ENCODE measurements at regions not wholly inside any gene's neighbourhood (a gene's known extent, or its start where the extent isn't known, plus 50 kb on each side); places are given as distances from the start of the nearest gene placed in this dataset.

DNA sequence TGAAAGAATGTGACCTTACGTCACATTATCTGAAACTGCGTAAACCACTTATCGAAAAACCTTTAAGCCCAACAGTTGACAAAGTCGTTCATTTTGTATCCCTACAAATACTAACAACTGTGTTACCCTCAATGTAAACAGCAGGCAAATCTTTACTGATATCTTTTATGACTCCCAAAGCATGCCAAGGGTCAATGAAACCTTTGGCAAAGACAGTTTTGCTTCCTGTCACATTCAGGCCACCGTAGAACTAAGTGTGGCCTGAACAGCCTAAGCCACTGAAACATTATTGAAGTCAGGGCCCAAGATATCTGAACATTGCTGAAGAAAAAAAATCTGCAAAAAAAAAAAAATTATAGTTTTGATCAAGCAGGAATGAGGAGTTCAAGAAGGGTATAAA, 77.3 kb downstream of the FAM124B start:
- H3K18ac ChIP-seq (ENCODE audit: insufficient read length, low read depth, low read length) = no peak overlapping the region
- no peak overlapping the region for H3K4ac ChIP-seq (ENCODE audit: low read depth, low read length)
- WGBS (ENCODE audit: extremely low coverage, insufficient read length, low lambda C conversion rate) = no CpG with 5 or more reads among the region's 5 CpGs
- no peak overlapping the region for H3K9ac ChIP-seq (ENCODE audit: extremely low read depth, insufficient read length, low read length)
- Mint-ChIP-seq H3K36me3 (ENCODE audit: insufficient read depth in 1 of 3, low read depth in 3 of 3) (no peaks in the 10 kb centered on the region), H3K27me3 (ENCODE audit: low read depth) (no peaks in the 10 kb centered on the region), H3K4me1 (peaks cover 6% of the 10 kb centered on the region in 2 experiments), H3K4me3 (no peak overlapping the region), H3K9me3 (no peaks in the 10 kb centered on the region), H3K27ac (no peak overlapping the region)
- no peak overlapping the region for H2BK15ac ChIP-seq (ENCODE audit: low read depth, low read length)
- H3K4me1 ChIP-seq (ENCODE audit: insufficient read depth, low read length) = no peaks in the 10 kb centered on the region
- no peak overlapping the region for H2AK5ac ChIP-seq (ENCODE audit: insufficient read length, low read length)
- H4K91ac ChIP-seq (ENCODE audit: insufficient read length, low read depth, low read length) = no peak overlapping the region
- H2BK12ac ChIP-seq (ENCODE audit: insufficient read length, low read depth, low read length) = no peak overlapping the region
- H4K5ac ChIP-seq (ENCODE audit: insufficient read length, low read depth, low read length) = no peak overlapping the region
- no peak overlapping the region for H2BK120ac ChIP-seq (ENCODE audit: low read depth, low read length, poor library complexity, severe bottlenecking)
- H3K27ac ChIP-seq (ENCODE audit: insufficient read length, low read depth, low read length) = no peak overlapping the region
- H3K9me3 ChIP-seq (ENCODE audit: control insufficient read depth, low read depth, low read length) = no peaks in the 10 kb centered on the region
- no peak overlapping the region for H3K23ac ChIP-seq (ENCODE audit: insufficient read length, low read depth, low read length)
- H3K23me2 ChIP-seq (ENCODE audit: insufficient read length, low read depth, low read length, poor library complexity, severe bottlenecking) = no peaks in the 10 kb centered on the region
- no peak overlapping the region for H2BK20ac ChIP-seq (ENCODE audit: low read depth, low read length, poor library complexity, severe bottlenecking)
- H3K14ac ChIP-seq (ENCODE audit: insufficient read depth, low read length) = no peak overlapping the region
- no peaks in the 10 kb centered on the region for H4K20me1 ChIP-seq (ENCODE audit: control insufficient read depth, insufficient read depth, insufficient read length)
- no peak overlapping the region for H3K56ac ChIP-seq (ENCODE audit: insufficient read length, low read depth, low read length)
- H3K79me1 ChIP-seq (ENCODE audit: insufficient read depth, low read depth, low read length, poor library complexity, severe bottlenecking) = no peaks in the 10 kb centered on the region
- no peak overlapping the region for H2BK5ac ChIP-seq (ENCODE audit: insufficient read length, low read length)
- no peak overlapping the region for H3K4me2 ChIP-seq (ENCODE audit: insufficient read depth, insufficient read length, low read length)
- no peak overlapping the region for H4K8ac ChIP-seq (replicated peaks; ENCODE audit: insufficient read length, low read depth, low read length)
- H3K27me3 ChIP-seq (ENCODE audit: insufficient read depth, low read length) = no peaks in the 10 kb centered on the region
- DNase-seq = no peak
- TF ChIP-seq, protein P1, sequence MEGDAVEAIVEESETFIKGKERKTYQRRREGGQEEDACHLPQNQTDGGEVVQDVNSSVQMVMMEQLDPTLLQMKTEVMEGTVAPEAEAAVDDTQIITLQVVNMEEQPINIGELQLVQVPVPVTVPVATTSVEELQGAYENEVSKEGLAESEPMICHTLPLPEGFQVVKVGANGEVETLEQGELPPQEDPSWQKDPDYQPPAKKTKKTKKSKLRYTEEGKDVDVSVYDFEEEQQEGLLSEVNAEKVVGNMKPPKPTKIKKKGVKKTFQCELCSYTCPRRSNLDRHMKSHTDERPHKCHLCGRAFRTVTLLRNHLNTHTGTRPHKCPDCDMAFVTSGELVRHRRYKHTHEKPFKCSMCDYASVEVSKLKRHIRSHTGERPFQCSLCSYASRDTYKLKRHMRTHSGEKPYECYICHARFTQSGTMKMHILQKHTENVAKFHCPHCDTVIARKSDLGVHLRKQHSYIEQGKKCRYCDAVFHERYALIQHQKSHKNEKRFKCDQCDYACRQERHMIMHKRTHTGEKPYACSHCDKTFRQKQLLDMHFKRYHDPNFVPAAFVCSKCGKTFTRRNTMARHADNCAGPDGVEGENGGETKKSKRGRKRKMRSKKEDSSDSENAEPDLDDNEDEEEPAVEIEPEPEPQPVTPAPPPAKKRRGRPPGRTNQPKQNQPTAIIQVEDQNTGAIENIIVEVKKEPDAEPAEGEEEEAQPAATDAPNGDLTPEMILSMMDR (conservative IDR thresholded peaks at IDR 0.05) = no peak
- no peaks in the 10 kb centered on the region for H3K79me2 ChIP-seq (ENCODE audit: insufficient read depth, low read length)
- H2AFZ ChIP-seq (ENCODE audit: low read length) = no peak overlapping the region
- no peak overlapping the region for H3T11ph ChIP-seq (ENCODE audit: low read length)

Data from H9 (cell line).